ENCODE measurements at regions not wholly inside any gene's neighbourhood (a gene's known extent, or its start where the extent isn't known, plus 50 kb on each side); places are given as distances from the start of the nearest gene placed in this dataset.

DNA sequence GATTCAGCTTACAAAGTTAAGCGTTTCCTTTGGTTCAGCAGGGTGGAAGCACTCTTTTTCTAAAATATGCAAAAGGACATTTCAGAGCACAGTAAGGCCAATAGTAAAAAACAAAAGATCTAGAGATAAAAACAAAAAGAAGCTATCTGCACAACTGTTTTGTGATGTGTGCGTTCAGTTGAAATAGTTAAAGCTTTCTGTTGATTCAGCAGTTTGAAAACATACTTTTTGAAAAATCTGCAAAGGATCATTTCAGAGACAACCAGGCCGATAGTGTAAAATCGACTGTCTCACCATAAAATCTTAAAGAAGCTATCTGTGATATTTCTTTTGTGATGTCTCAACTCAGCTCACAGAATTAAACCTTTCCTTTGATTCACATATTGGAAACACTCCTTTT lies 300.0 kb upstream of the ALG10B start:
- in situ Hi-C loops (cut with HindIII; ENCODE audit: low sequenced_read_pairs): no loop called here
- TF ChIP-seq, protein P1, sequence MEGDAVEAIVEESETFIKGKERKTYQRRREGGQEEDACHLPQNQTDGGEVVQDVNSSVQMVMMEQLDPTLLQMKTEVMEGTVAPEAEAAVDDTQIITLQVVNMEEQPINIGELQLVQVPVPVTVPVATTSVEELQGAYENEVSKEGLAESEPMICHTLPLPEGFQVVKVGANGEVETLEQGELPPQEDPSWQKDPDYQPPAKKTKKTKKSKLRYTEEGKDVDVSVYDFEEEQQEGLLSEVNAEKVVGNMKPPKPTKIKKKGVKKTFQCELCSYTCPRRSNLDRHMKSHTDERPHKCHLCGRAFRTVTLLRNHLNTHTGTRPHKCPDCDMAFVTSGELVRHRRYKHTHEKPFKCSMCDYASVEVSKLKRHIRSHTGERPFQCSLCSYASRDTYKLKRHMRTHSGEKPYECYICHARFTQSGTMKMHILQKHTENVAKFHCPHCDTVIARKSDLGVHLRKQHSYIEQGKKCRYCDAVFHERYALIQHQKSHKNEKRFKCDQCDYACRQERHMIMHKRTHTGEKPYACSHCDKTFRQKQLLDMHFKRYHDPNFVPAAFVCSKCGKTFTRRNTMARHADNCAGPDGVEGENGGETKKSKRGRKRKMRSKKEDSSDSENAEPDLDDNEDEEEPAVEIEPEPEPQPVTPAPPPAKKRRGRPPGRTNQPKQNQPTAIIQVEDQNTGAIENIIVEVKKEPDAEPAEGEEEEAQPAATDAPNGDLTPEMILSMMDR (IDR thresholded peaks at IDR 0.05; ENCODE audit: low read depth, low read length, missing control alignments): no peak
- DNase-seq (ENCODE audit: low read depth): no peak
- H3K4me3 ChIP-seq (ENCODE audit: low read depth, low read length): no peak overlapping the region

DNA sequence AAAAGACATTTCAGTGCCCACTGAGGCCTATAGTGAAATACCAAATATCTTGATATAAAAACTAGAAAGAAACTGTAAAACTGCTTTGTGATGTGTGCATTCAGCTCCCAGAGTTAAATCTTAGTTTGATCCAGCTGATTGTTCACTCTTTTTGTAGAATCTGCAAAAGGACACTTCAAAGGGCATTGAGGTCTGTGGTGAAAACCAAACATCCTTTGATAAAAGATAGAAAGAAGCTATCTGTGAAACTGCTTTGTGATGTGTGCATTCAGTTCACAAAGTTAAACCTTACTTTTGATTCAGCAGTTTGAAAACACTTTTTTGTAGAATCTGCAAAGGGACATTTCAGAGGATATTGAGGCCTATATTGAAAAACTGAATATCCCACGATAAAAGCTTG lies 290.7 kb upstream of the ALG10B start:
- DNase-seq (ENCODE audit: low read depth): no peak
- TF ChIP-seq, protein P1 (IDR thresholded peaks at IDR 0.05; ENCODE audit: low read depth, low read length, missing control alignments): no peak
- in situ Hi-C loops (cut with HindIII; ENCODE audit: low sequenced_read_pairs): no loop called here
- no peak overlapping the region for H3K4me3 ChIP-seq (ENCODE audit: low read depth, low read length)

DNA sequence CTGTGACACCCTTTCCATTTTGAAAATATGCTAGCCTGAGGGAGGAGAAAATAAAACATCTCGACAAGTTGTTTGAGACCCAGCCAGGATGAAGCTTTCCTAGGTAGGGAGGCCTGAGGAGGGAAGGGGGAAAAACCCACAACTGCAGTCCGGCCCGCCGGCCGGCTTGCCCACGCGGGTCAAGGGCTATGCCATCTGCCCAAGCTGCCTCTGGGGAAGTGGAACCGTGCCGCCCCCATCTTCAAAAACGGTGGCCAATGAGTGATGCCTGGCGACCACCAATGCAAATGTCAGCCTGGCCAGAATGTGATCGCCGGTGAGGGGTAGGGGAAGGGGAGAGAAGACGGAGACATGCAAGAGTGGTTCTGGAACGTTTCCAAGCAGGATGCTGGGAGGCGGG lies 263.5 kb upstream of the ALG10B start:
- TF ChIP-seq, protein P1 (IDR thresholded peaks at IDR 0.05; ENCODE audit: low read depth, low read length, missing control alignments): no peak
- H3K4me3 ChIP-seq (ENCODE audit: low read depth, low read length): no peak overlapping the region
- DNase-seq (ENCODE audit: low read depth): no peak
- in situ Hi-C loops (cut with HindIII; ENCODE audit: low sequenced_read_pairs): no loop called here

DNA sequence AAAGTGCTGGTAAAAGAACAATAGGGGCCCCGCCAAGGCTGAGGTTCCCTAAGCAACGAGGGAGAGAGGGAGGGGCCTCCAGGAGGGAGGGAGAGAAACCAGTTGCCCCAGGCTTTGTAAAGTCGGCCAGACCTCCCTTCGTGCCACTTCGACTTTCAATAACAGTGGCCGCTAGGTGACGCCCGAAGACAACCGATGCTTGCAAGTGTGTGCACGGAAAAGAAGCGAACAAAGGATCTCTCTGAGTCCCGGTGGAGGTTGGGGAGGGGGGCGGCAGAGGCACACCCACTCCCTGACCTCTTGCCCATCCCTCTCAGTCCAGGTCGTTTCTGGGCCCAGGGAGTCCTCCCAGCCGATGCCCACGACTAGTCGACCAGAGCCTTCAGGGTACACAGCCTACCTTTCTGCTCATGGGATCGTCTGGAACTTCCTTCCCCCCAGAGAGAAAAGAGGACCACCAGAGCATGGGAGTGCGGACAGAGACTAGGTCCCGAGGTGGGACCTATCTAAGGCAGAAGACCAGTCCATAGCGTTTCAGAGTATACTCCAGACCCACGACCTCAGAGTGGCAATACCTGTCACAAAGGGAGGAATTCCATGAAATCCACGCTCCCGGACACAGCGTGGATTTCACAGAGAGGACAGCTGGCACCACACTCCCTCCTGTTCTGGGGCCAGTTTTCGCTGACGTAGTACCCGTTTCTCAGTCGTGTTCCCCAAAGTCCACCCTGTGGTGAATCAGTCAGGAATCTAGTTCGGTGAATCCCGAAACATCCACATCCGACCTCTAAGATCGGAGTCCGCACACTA lies 262.7 kb upstream of the ALG10B start:
- DNase-seq (ENCODE audit: low read depth): no peak

DNA sequence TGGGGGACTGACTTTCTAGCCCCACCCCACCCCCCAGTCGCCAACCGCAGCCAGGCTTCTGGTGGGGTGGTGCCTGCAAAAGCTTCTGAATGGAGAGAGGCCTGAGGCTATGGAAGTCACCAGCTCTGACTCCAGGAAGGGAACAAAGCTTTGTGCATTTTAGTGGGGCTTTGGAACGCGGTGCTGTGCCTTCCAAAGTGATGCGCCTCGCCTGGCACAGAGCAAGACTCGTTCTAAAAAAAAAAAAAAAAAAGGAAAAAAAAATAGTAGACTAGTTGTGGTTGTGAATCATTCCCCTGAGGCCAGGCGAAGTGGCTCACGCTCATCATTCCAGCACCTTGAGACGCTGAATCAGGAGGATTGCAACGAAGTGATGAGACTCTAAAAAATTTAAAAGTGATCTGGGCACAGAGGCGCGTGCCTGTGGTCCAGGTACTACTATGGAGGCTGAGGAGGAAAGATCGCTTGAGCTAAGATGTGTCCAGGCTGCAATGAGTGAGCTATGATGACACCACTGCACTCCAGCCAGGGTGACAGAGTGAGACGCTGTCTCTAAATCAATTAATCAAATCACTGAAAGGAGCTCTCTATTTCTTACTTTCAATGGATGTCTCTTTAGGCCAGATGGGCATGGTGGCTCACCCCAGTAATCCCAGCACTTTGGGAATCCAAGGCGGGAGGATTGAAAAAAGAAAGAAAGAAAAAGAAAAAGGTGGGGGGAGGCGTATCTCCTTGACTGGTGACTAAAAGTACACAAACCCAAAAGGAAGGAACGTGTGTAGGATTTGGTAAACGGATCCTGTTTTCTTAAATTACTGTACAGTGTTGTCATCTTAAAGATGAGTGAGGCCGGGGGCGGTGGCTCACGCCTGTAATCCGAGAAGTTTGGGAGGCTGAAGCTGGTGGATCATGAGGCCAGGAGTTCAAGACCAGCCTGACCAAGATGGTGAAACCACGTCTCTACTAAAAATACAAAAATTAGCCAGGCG lies 259.6 kb upstream of the ALG10B start:
- in situ Hi-C loops (cut with HindIII; ENCODE audit: low sequenced_read_pairs): no loop called here
- TF ChIP-seq, protein P1 (IDR thresholded peaks at IDR 0.05; ENCODE audit: low read depth, low read length, missing control alignments): no peak
- DNase-seq (ENCODE audit: low read depth): no peak
- no peak overlapping the region for H3K4me3 ChIP-seq (ENCODE audit: low read depth, low read length)

More for the DNA sequence above, 262.7 kb upstream of the ALG10B start:
- in situ Hi-C loops (cut with HindIII; ENCODE audit: low sequenced_read_pairs): no loop called here
- TF ChIP-seq, protein P1 (IDR thresholded peaks at IDR 0.05; ENCODE audit: low read depth, low read length, missing control alignments): no peak
- no peak overlapping the region for H3K4me3 ChIP-seq (ENCODE audit: low read depth, low read length)

DNA sequence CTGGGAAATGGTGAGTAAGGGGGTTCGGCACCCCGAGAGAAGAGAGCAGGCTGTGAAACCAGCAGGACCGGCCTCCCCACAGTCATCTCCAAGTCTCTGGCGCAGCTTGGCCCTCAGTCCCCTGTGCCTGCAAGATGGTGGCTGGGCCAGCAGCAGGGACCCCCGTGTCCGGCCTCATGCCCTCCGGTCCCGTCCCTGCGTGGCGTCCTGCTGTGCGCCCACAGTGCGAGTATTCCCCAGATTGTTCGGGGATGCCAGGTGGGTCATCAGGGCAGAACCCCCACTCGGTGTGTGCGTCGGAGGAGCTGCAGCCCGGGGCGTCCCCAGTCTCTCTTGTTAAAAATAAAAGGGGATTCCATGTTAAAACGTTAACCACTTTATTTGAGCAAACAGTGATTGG lies 216.9 kb upstream of the ALG10B start:
- TF ChIP-seq, protein P1 (IDR thresholded peaks at IDR 0.05; ENCODE audit: low read depth, low read length, missing control alignments): no peak
- in situ Hi-C loops (cut with HindIII; ENCODE audit: low sequenced_read_pairs): no loop called here
- no peak overlapping the region for H3K4me3 ChIP-seq (ENCODE audit: low read depth, low read length)
- DNase-seq (ENCODE audit: low read depth): no peak

Data from astrocyte of the cerebellum (primary cell).